ENCODE measurements at regions not wholly inside any gene's neighbourhood (a gene's known extent, or its start where the extent isn't known, plus 50 kb on each side); places are given as distances from the start of the nearest gene placed in this dataset.

DNA sequence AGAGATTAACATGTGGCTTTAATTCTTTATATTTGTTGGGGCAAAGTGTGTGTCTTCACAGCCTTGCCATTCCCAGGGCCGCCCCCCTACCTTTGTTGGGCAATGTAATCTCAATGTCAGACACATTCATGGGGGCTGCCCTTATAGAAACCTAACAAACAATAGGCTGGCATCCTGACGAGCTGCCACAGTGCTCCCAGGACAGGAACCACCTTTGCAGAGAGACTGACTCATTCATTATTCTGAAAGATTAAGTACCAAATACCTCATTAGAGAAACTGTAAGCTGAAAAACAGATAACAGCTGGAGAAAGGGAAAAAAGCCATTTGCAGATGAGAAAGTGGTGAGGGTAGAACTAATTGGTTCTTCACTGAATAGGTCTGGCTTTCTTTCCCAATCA lies 1587.5 kb upstream of the PIK3C3 start:
- WGBS, 5 donors: 52 to 63% (median 57%) methylated on average over 2 of the region's 2 CpGs
- intact Hi-C loops (cut with DNase I; ENCODE audit: low total_unique reads): no loop called here
- no peak for TF ChIP-seq POLR2A (IDR thresholded peaks at IDR 0.05)
- no peak for TF ChIP-seq POLR2AphosphoS5 (IDR thresholded peaks at IDR 0.05)
- TF ChIP-seq, protein P1, sequence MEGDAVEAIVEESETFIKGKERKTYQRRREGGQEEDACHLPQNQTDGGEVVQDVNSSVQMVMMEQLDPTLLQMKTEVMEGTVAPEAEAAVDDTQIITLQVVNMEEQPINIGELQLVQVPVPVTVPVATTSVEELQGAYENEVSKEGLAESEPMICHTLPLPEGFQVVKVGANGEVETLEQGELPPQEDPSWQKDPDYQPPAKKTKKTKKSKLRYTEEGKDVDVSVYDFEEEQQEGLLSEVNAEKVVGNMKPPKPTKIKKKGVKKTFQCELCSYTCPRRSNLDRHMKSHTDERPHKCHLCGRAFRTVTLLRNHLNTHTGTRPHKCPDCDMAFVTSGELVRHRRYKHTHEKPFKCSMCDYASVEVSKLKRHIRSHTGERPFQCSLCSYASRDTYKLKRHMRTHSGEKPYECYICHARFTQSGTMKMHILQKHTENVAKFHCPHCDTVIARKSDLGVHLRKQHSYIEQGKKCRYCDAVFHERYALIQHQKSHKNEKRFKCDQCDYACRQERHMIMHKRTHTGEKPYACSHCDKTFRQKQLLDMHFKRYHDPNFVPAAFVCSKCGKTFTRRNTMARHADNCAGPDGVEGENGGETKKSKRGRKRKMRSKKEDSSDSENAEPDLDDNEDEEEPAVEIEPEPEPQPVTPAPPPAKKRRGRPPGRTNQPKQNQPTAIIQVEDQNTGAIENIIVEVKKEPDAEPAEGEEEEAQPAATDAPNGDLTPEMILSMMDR (IDR thresholded peaks at IDR 0.05 in 8 of 11, conservative IDR thresholded peaks at IDR 0.05 in 3 of 11): no peak

DNA sequence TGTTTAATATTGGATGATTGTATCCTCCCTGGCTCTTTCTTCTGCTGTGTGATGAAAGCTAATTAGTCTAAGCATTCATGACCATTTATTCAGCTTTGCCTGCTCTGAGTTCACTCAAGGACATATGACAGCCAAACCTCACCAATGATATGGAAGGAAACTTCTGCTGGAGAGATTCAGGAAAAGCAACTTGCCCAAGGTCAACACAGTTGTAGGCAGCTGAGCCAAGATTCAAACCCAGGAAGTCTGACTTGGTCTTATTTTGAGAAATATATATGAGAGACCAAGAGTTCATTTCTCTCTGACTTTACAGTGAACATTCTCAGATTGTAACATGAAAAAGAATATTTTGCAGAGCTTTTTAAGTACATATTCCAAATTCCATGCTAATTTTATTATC lies 1588.5 kb upstream of the PIK3C3 start:
- intact Hi-C loops (cut with DNase I; ENCODE audit: low total_unique reads): no loop called here
- H3K4me1 ChIP-seq: peaks cover 0 to 4% (median 0%) of the 10 kb centered on the region in 6 donors
- DNase-seq: no peak
- no peak for TF ChIP-seq POLR2A (IDR thresholded peaks at IDR 0.05)
- TF ChIP-seq POLR2AphosphoS5 (IDR thresholded peaks at IDR 0.05): no peak
- TF ChIP-seq, protein P1 (IDR thresholded peaks at IDR 0.05 in 8 of 11, conservative IDR thresholded peaks at IDR 0.05 in 3 of 11): no peak
- no peak overlapping the region for H3K4me3 ChIP-seq
- H3K36me3 ChIP-seq: no peaks in the 10 kb centered on the region
- no peak overlapping the region for H3K27ac ChIP-seq
- H3K27me3 ChIP-seq (replicated peaks in 1 of 7): no peaks in the 10 kb centered on the region
- peaks cover 0 to 14% (median 0%) of the 10 kb centered on the region in 8 donors for H3K9me3 ChIP-seq

More for the DNA sequence above, 1587.5 kb upstream of the PIK3C3 start:
- H3K27ac ChIP-seq: no peak overlapping the region
- peaks cover 0 to 14% (median 0%) of the 10 kb centered on the region in 8 donors for H3K9me3 ChIP-seq
- no peak for DNase-seq
- H3K4me1 ChIP-seq: peaks cover 0 to 4% (median 0%) of the 10 kb centered on the region in 6 donors
- no peaks in the 10 kb centered on the region for H3K27me3 ChIP-seq (replicated peaks in 1 of 7)
- no peaks in the 10 kb centered on the region for H3K36me3 ChIP-seq
- H3K4me3 ChIP-seq: no peak overlapping the region

DNA sequence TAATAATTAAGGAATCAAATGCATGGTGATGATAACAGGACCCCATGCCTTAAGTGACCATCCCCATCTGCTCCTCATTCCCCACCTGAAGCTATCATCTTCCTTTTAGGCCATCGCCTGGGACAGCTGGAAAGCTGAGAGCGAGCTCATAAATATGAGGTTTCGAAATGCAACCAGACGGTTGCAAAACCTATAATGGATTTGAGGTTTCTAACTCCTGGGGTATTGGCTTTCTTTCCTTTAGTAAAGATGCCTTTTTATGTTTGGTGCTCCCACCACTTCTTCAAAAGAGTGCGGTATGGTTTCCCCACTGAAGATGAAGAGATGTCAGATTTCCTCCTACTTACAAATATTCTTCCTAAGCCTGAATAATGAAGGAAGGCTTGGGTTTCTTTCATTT lies 1589.5 kb upstream of the PIK3C3 start:
- WGBS, 5 donors: 66 to 84% (median 74%) methylated on average over 5 of the region's 5 CpGs
- H3K4me1 ChIP-seq: peaks cover 0 to 4% (median 0%) of the 10 kb centered on the region in 6 donors
- TF ChIP-seq POLR2A (IDR thresholded peaks at IDR 0.05): no peak
- TF ChIP-seq POLR2AphosphoS5 (IDR thresholded peaks at IDR 0.05): no peak
- TF ChIP-seq, protein P1 (IDR thresholded peaks at IDR 0.05 in 8 of 11, conservative IDR thresholded peaks at IDR 0.05 in 3 of 11): no peak
- H3K27me3 ChIP-seq (replicated peaks in 1 of 7): no peaks in the 10 kb centered on the region
- intact Hi-C loops (cut with DNase I; ENCODE audit: low total_unique reads): no loop called here
- H3K27ac ChIP-seq: no peak overlapping the region
- H3K4me3 ChIP-seq: no peak overlapping the region
- H3K9me3 ChIP-seq: peaks cover 0 to 13% (median 0%) of the 10 kb centered on the region in 8 donors
- DNase-seq: no peak
- H3K36me3 ChIP-seq: no peaks in the 10 kb centered on the region

DNA sequence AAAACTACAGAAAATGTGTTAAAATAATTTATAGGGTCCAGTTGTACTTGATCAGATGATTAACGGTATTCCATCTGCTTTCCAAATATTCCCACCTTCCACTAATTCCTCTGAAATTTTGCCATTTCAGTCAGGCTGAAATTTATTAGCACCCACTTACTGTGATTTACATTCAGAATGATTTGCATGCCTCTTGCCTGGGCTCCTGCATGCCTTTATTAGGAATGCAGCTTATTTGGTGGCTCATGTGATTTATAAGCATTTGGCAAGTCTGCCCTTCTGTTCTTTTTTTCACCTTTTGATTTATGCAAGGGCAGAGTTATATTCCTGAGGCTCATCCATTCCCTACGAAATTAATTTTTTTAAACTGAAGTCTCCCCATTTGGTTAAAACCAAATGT lies 1594.5 kb upstream of the PIK3C3 start:
- intact Hi-C loops (cut with DNase I; ENCODE audit: low total_unique reads): no loop called here
- no peak overlapping the region for H3K4me3 ChIP-seq
- H3K27me3 ChIP-seq (replicated peaks in 1 of 7): no peaks in the 10 kb centered on the region
- H3K36me3 ChIP-seq: no peaks in the 10 kb centered on the region
- no peak overlapping the region for H3K27ac ChIP-seq
- WGBS, 5 donors: 64 to 75% (median 73%) methylated on average over 2 of the region's 2 CpGs
- H3K9me3 ChIP-seq: peaks cover 0 to 6% (median 0%) of the 10 kb centered on the region in 8 donors
- no peaks in the 10 kb centered on the region for H3K4me1 ChIP-seq
- DNase-seq: no peak
- TF ChIP-seq POLR2AphosphoS5 (IDR thresholded peaks at IDR 0.05): no peak
- TF ChIP-seq POLR2A (IDR thresholded peaks at IDR 0.05): no peak
- TF ChIP-seq, protein P1 (IDR thresholded peaks at IDR 0.05 in 8 of 11, conservative IDR thresholded peaks at IDR 0.05 in 3 of 11): no peak
